ENCODE measurements at regions not wholly inside any gene's neighbourhood (a gene's known extent, or its start where the extent isn't known, plus 50 kb on each side); places are given as distances from the start of the nearest gene placed in this dataset.

GRCh38 chrX:39616098-39616729 is 481.5 kb downstream of the BCOR start:
- no peak for DNase-seq

GRCh38 chrX:39616731-39617130 is 481.0 kb downstream of the BCOR start:
- DNase-seq = no peak

GRCh38 chrX:39618178-39618577 is 479.6 kb downstream of the BCOR start:
- no peak for DNase-seq

- no peak for DNase-seq
Measured at GRCh38 chrX:39619182-39620009, 478.4 kb downstream of the BCOR start.

GRCh38 chrX:39624166-39624565 is 473.6 kb downstream of the BCOR start:
- no peak for DNase-seq

GRCh38 chrX:39625810-39626209 is 471.9 kb downstream of the BCOR start:
- DNase-seq = no peak

- DNase-seq = no peak
Measured at GRCh38 chrX:39626749-39627148, 471.0 kb downstream of the BCOR start.

GRCh38 chrX:39627257-39627656 is 470.5 kb downstream of the BCOR start:
- DNase-seq = no peak

GRCh38 chrX:39629001-39629400 is 468.8 kb downstream of the BCOR start:
- no peak for DNase-seq

- no peak for DNase-seq
Measured at GRCh38 chrX:39630344-39630743, 467.4 kb downstream of the BCOR start.

- no peak for DNase-seq
Measured at GRCh38 chrX:39631276-39632229, 466.2 kb downstream of the BCOR start.

- DNase-seq = no peak
Measured at GRCh38 chrX:39633293-39633692, 464.5 kb downstream of the BCOR start.

GRCh38 chrX:39636481-39636880 is 461.3 kb downstream of the BCOR start:
- DNase-seq = no peak

GRCh38 chrX:39638526-39638925 is 459.2 kb downstream of the BCOR start:
- no peak for DNase-seq

- DNase-seq = no peak
Measured at GRCh38 chrX:39639871-39640270, 457.9 kb downstream of the BCOR start.

GRCh38 chrX:39640866-39641265 is 456.9 kb downstream of the BCOR start:
- DNase-seq = no peak

GRCh38 chrX:39642071-39642470 is 455.7 kb downstream of the BCOR start:
- no peak for DNase-seq

GRCh38 chrX:39643550-39643949 is 454.2 kb downstream of the BCOR start:
- no peak for DNase-seq

- DNase-seq = no peak
Measured at GRCh38 chrX:39645178-39645895, 452.4 kb downstream of the BCOR start.

- DNase-seq = no peak
Measured at GRCh38 chrX:39648548-39649254, 449.1 kb downstream of the BCOR start.

- no peak for DNase-seq
Measured at GRCh38 chrX:39650768-39651347, 446.9 kb downstream of the BCOR start.

- peak in 1 of 2 experiments; percentile 9 for DNase-seq
Measured at GRCh38 chrX:39652336-39652735, 445.4 kb downstream of the BCOR start.

Measured in AML-193 (cell line).